Small intestine (tissue), 7 donors: ENCODE measurements at regions not wholly inside any gene's neighbourhood (a gene's known extent, or its start where the extent isn't known, plus 50 kb on each side); places are given as distances from the start of the nearest gene placed in this dataset.

Experiments used
- DNase-seq, 2 donors: peaks; one replicate each; pipeline versions ENCODE4 v3.0.0 to v3.0.0-alpha.2; 2013
- FAIRE-seq: peaks from 2 replicates; lab custom pipeline; 2012; peaks lifted over from hg19 to GRCh38; lab: Jason Lieb, UNC
- H3K27ac ChIP-seq, 3 donors: one replicate each; pipeline ENCODE4 v1.5.1; 2013; ENCODE audit warnings: low read length in 2 of 3, mild to moderate bottlenecking in 2 of 3, control low read depth in 1 of 3, inconsistent platforms in 1 of 3, low read depth in 1 of 3, moderate library complexity in 1 of 3
- H3K27me3 ChIP-seq, 3 donors: one replicate each; pipeline ENCODE4 v1.6.1; 2013; ENCODE audit warnings: low read length in 3 of 3, inconsistent platforms in 1 of 3; ENCODE audit not compliant: control insufficient read depth in 3 of 3, insufficient read depth in 3 of 3
- H3K36me3 ChIP-seq, 3 donors: one replicate each; pipeline ENCODE4 v1.6.1; 2013; ENCODE audit warnings: low read length in 3 of 3, inconsistent platforms in 1 of 3, low read depth in 1 of 3, mild to moderate bottlenecking in 1 of 3, moderate library complexity in 1 of 3; ENCODE audit not compliant: control insufficient read depth in 3 of 3, insufficient read depth in 2 of 3
- H3K4me1 ChIP-seq, 3 donors: one replicate each; pipeline ENCODE4 v1.6.1; 2013; ENCODE audit warnings: low read length in 2 of 3, inconsistent platforms in 1 of 3, low read depth in 1 of 3, mild to moderate bottlenecking in 1 of 3, moderate library complexity in 1 of 3; ENCODE audit not compliant: control insufficient read depth in 3 of 3, insufficient read depth in 2 of 3
- H3K4me3 ChIP-seq, 3 donors: one replicate each; pipeline ENCODE4 v1.5.1; 2013; ENCODE audit warnings: low read length in 3 of 3, control low read depth in 1 of 3, inconsistent platforms in 1 of 3, low read depth in 1 of 3, mild to moderate bottlenecking in 1 of 3, moderate library complexity in 1 of 3
- H3K9me3 ChIP-seq, 2 donors: one replicate each; pipeline ENCODE4 v1.6.1; 2013; ENCODE audit warnings: low read depth in 1 of 2, low read length in 1 of 2; ENCODE audit not compliant: control insufficient read depth in 2 of 2, insufficient read depth in 1 of 2
- WGBS, 3 donors: extraction: QIAGEN DNeasy Blood & Tissue Kit; methylation state at CpG; one replicate each; pipeline ENCODE4 v1.1.7; 2013; 5-methylcytosine and 5-hydroxymethylcytosine counted together
- donor health status: healthy with polysubstance abuse.
- donor health status: control.
- donor health status: control.
- donor health status: Bipolar disorder and iron deficiency.
- donor health status: healthy.

DNA sequence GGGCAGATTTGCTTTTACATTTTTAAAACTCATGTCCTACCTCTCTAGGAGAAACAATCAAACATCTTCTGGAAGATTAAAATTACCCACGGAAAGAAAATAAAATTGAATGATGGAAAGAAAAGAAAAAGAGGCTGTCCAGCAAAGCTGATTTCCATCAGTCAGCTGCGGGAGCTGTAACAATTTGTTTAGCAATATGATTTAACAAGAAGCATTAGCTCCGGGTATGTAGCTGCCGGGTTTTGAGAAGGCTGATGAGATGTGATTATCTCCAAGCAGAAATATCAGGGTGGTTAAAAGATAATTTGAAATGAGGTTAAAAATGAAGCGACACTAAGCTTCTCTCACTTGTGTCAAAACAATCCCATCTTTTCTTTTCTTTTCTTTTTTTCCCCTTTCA lies 608.9 kb upstream of the SALL1 start:
- H3K27ac ChIP-seq = no peak overlapping the region
- H3K36me3 ChIP-seq = no peaks in the 10 kb centered on the region
- DNase-seq (no peak), FAIRE-seq (no peak)
- H3K4me3 ChIP-seq = no peak overlapping the region
- no peaks in the 10 kb centered on the region for H3K4me1 ChIP-seq
- H3K27me3 ChIP-seq = peaks cover 0 to 23% (median 3%) of the 10 kb centered on the region in 3 donors
- WGBS, 3 donors = 50 to 63% (median 59%) methylated on average over 5 of the region's 5 CpGs
- H3K9me3 ChIP-seq = no peaks in the 10 kb centered on the region

GRCh38 chr16:51759329-51759728 lies 608.3 kb upstream of the SALL1 start:
- no peak overlapping the region for H3K27ac ChIP-seq
- peaks cover 0 to 26% (median 3%) of the 10 kb centered on the region in 3 donors for H3K27me3 ChIP-seq
- 11 to 30% (median 16%) methylated on average over 4 of the region's 4 CpGs for WGBS, 3 donors
- no peak for DNase-seq
- no peak overlapping the region for H3K4me3 ChIP-seq
- no peak for FAIRE-seq
- no peaks in the 10 kb centered on the region for H3K36me3 ChIP-seq
- H3K4me1 ChIP-seq = no peaks in the 10 kb centered on the region
- no peaks in the 10 kb centered on the region for H3K9me3 ChIP-seq

DNA sequence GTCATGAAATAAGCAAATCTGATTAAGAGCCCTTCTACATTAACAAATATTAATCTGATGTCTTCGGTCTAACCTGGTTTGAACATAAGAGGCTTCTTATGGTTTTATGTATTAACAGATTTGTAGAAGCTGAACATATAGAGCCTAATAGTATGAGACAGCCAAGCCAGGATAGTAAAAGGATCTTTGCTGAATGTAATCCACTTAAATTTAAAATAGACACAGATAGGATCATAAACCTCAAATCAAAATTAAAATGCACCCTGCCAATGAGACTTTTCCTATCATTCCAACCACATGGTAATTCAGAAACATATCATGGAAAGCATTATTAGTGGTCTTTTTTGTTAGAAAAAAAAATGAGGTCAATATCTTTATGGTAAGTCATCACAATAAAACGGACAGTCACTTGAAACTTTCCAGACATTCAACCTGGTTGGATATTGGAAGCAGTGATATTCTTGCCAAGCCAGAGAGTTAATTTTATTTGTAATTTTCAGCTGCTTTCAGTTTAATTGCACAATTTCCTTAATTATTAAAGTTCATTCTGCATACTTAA lies 606.9 kb upstream of the SALL1 start:
- H3K9me3 ChIP-seq = no peaks in the 10 kb centered on the region
- H3K4me3 ChIP-seq = no peak overlapping the region
- peaks cover 0 to 26% (median 3%) of the 10 kb centered on the region in 3 donors for H3K27me3 ChIP-seq
- no peaks in the 10 kb centered on the region for H3K36me3 ChIP-seq
- no peaks in the 10 kb centered on the region for H3K4me1 ChIP-seq
- DNase-seq (no peak), FAIRE-seq (no peak)
- WGBS, 3 donors = 71 to 76% (median 75%) methylated on average over 2 of the region's 2 CpGs
- no peak overlapping the region for H3K27ac ChIP-seq

- H3K9me3 ChIP-seq = no peaks in the 10 kb centered on the region
- no peak overlapping the region for H3K27ac ChIP-seq
- DNase-seq (no peak), FAIRE-seq (no peak)
- WGBS, 3 donors = 76 to 90% (median 86%) methylated on average over 6 of the region's 6 CpGs
- no peaks in the 10 kb centered on the region for H3K36me3 ChIP-seq
- H3K4me1 ChIP-seq = no peaks in the 10 kb centered on the region
- H3K4me3 ChIP-seq = no peak overlapping the region
- H3K27me3 ChIP-seq = peaks cover 0 to 23% (median 3%) of the 10 kb centered on the region in 3 donors
Measured at GRCh38 chr16:51757505-51757904, 606.4 kb upstream of the SALL1 start.

- peaks cover 0 to 24% (median 3%) of the 10 kb centered on the region in 3 donors for H3K27me3 ChIP-seq
- H3K9me3 ChIP-seq = no peaks in the 10 kb centered on the region
- no peak overlapping the region for H3K4me3 ChIP-seq
- no peak for DNase-seq
- 92 to 95% (median 93%) methylated on average over 7 of the region's 7 CpGs for WGBS, 3 donors
- H3K4me1 ChIP-seq = no peaks in the 10 kb centered on the region
- no peak overlapping the region for H3K27ac ChIP-seq
- no peaks in the 10 kb centered on the region for H3K36me3 ChIP-seq
- FAIRE-seq = no peak
Measured at GRCh38 chr16:51757124-51757470, 606.0 kb upstream of the SALL1 start.

DNA sequence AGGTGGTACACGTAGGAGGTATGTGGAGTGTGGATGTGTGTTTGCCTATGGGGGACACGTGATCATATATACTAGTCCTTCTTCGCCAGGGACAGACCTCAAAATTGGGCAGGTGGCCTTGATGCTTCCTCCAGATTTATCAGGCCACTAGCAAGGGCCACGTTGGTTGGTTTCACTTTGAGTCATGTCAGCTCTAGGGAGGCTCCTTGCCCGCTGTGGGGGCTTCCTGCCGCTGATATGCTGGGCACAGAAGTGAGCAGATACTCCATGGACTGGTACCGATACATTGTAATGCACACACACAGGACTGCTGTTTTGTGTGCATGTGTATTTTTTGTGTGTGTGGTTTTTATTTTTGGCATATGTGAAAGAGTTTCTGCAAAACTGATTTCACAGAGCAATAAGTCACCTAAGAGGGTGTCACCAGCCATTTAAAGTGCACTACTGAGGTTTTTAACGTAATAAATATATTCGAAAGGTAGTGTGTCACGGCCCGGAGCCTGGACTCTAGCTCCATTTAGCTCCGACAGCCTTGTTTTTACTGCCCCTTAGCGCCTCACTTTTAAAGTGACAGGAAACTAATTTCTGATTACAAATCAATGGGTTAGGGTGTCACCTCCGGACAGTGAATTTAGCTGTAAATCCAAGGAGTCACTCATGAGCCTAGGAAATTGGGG lies 605.5 kb upstream of the SALL1 start:
- Histone ChIP-seq H3K4me3 (no peak overlapping the region), H3K4me1 (no peaks in the 10 kb centered on the region), H3K9me3 (no peaks in the 10 kb centered on the region), H3K36me3 (no peaks in the 10 kb centered on the region), H3K27ac (no peak overlapping the region), H3K27me3 (peaks cover 0 to 27% (median 3%) of the 10 kb centered on the region in 3 donors)
- FAIRE-seq (no peak), DNase-seq (no peak)
- WGBS, 3 donors = 42 to 61% (median 46%) methylated on average over 14 of the region's 14 CpGs

GRCh38 chr16:51755577-51756355 lies 604.7 kb upstream of the SALL1 start:
- 42 to 75% (median 61%) methylated on average over 4 of the region's 4 CpGs for WGBS, 3 donors
- no peak for FAIRE-seq

GRCh38 chr16:51755039-51755501 lies 604.0 kb upstream of the SALL1 start:
- 19 to 42% (median 25%) methylated on average over 12 of the region's 12 CpGs for WGBS, 3 donors
- DNase-seq (no peak), FAIRE-seq (no peak)
- Histone ChIP-seq H3K36me3 (no peaks in the 10 kb centered on the region), H3K4me3 (no peak overlapping the region), H3K4me1 (no peaks in the 10 kb centered on the region), H3K27me3 (peaks cover 0 to 21% (median 3%) of the 10 kb centered on the region in 3 donors), H3K9me3 (no peaks in the 10 kb centered on the region), H3K27ac (no peak overlapping the region)

More at GRCh38 chr16:51755577-51756355, 604.7 kb upstream of the SALL1 start:
- no peak for DNase-seq
- no peaks in the 10 kb centered on the region for H3K9me3 ChIP-seq
- no peaks in the 10 kb centered on the region for H3K36me3 ChIP-seq
- no peak overlapping the region for H3K4me3 ChIP-seq
- H3K27me3 ChIP-seq = peaks cover 0 to 21% (median 3%) of the 10 kb centered on the region in 3 donors
- no peak overlapping the region for H3K27ac ChIP-seq
- H3K4me1 ChIP-seq = no peaks in the 10 kb centered on the region
